Cardiac fibroblast (primary cell): ENCODE measurements at regions not wholly inside any gene's neighbourhood (a gene's known extent, or its start where the extent isn't known, plus 50 kb on each side); places are given as distances from the start of the nearest gene placed in this dataset.

ENCODE experiments used
- DNase-seq, 2 donors: peaks; one replicate each; pipeline versions ENCODE4 v3.0.0 to v3.0.0-alpha.2; 2010; ENCODE audit warnings: low read depth in 2 of 2
- H3K4me3 ChIP-seq, 2 donors: replicated peaks in 1 of 2; 1 replicate in 1 of 2; 2 replicates in 1 of 2; pipeline ENCODE4 v1.5.1; 2011; ENCODE audit warnings: low read depth in 2 of 2, low read length in 2 of 2, mild to moderate bottlenecking in 2 of 2, moderate library complexity in 1 of 2
- CTCF ChIP-seq: IDR thresholded peaks from one replicate; pipeline ENCODE4 v1.5.1; 2011; ENCODE audit warnings: low read depth, mild to moderate bottlenecking, low read length, inconsistent platforms

- DNase-seq: no peak
- TF ChIP-seq CTCF: no peak
- H3K4me3 ChIP-seq: no peak overlapping the region
Measured at GRCh38 chr4:165757451-165757850, 115.6 kb upstream of the TLL1 start.

GRCh38 chr4:165758086-165758485 is 115.0 kb upstream of the TLL1 start:
- no peak for DNase-seq
- TF ChIP-seq CTCF: no peak
- no peak overlapping the region for H3K4me3 ChIP-seq

GRCh38 chr4:165760182-165760581 is 112.9 kb upstream of the TLL1 start:
- H3K4me3 ChIP-seq: no peak overlapping the region
- no peak for DNase-seq
- no peak for TF ChIP-seq CTCF

GRCh38 chr4:165761963-165762362 is 111.1 kb upstream of the TLL1 start:
- DNase-seq: no peak
- no peak for TF ChIP-seq CTCF
- no peak overlapping the region for H3K4me3 ChIP-seq

GRCh38 chr4:165763640-165764039 is 109.4 kb upstream of the TLL1 start:
- no peak overlapping the region for H3K4me3 ChIP-seq
- no peak for TF ChIP-seq CTCF
- peak in 1 of 2 donors; percentile 16 for DNase-seq

GRCh38 chr4:165765053-165765452 is 108.0 kb upstream of the TLL1 start:
- no peak overlapping the region for H3K4me3 ChIP-seq
- TF ChIP-seq CTCF: no peak
- DNase-seq: no peak

- H3K4me3 ChIP-seq: no peak overlapping the region
- no peak for TF ChIP-seq CTCF
- DNase-seq: peak in 1 of 2 donors; percentile 12
Measured at GRCh38 chr4:165766018-165766417, 107.0 kb upstream of the TLL1 start.
